GM19452 (cell line): ENCODE measurements at regions not wholly inside any gene's neighbourhood (a gene's known extent, or its start where the extent isn't known, plus 50 kb on each side); places are given as distances from the start of the nearest gene placed in this dataset.
"Not testable (repeated sequence)": the region's sequence is repeated elsewhere in the genome, so short reads cannot be mapped to it uniquely, and the experiment has no call there.

Experiments
- ATAC-seq: cut with Tn5 transposase; IDR thresholded peaks from one replicate; pipeline ENCODE4 v1.9.1; 2021; ENCODE audit not compliant: unreplicated experiment

DNA sequence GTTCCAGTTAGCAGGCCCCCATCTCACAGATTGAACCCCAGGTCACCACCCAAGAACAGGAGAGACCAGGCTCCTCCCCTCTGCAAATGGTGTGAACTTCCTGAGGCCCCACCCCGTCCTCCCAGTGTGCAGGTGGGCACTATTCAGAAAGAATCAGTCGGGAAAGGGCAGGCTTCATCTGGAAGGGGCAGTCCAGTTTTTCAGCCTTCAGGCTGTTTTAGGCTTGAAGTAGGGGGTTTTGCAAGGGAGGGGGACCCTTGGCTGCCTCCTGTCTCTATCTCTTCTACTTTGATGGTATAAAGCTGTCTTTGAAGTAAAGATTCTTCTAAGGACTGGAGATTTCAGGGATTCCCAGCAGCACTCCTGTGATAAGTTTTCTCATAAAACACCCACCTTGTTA, 267.6 kb downstream of the RND3 start:
- ATAC-seq = no peak

DNA sequence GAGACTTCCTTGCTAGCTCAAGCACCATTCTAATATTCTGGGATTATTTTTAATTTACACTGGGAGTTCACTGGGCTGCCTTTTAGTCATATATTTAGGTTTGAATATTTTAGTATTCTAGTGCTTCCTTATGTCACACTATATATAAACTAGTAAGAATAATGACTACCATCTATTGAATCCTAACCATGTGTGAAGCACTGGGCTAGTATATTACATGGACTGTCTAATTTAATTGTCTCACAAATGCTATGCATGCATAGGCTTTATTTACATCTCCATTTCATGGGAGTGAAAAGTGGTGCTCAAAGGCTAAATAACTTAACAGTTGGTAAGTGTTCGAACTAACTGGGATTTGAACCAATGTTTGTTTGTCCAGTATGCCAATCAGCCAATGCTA, 272.4 kb downstream of the RND3 start:
- no peak for ATAC-seq

DNA sequence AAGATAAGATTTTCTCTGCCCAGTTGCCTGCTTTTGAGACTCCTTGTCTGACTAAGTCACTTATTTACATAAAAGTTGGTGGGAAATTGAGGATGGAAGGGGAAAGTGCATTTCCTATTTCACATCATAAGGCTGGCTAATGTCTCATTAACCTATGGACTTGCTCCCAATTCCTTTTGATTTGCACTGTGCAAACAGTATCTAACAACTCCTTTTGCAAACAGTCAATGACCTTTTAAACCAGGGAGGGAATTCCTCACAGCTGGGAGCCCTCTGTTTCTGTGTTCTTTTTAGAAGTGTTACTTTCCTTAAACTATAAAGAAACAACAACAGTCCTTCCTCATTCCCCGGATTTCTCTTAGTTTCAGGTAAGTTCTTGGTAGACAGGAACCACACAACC, 272.8 kb downstream of the RND3 start:
- ATAC-seq = no peak

DNA sequence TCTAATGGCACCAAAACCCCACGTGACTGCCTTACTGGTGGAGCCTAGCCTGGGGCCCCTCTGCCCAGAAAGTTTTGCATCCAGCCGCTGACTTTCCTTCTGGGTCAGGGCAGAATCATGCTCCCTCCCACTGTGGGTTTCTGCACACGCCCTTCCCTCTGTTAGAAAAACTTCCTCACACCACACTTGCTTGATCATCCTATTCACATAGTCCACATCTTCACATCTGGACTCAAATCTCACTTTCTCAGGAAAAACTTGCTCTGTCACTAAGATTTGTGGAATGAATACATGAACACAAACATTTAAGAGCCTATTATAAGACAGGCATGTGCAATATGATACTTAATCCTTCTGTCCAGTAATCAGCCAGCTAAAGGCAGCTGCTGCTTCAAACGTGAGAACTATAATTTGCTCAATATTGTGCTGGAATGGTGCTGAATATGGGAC, 274.7 kb downstream of the RND3 start:
- ATAC-seq = no peak

DNA sequence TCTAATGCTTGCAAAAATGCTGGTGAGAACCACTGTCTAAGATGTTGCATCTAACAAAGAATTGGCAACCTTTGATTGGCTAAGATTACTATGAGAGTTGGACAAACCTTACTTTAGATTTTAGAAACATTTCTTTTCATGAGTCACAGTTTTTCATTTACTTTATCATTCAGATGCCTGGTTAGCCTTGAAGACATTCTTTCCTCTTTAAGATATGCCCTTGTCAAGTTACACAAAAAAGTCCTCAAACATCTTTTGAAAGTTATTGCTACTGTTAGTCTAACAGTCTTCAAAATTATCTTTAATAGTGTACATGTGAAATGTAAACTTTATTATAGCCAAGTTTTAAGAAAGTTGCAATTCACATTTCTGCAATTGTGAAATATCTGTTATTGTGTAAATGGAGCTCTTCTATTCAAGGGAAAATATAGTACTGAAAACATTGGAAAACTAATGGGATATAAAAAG, 276.3 kb downstream of the RND3 start:
- no peak for ATAC-seq

DNA sequence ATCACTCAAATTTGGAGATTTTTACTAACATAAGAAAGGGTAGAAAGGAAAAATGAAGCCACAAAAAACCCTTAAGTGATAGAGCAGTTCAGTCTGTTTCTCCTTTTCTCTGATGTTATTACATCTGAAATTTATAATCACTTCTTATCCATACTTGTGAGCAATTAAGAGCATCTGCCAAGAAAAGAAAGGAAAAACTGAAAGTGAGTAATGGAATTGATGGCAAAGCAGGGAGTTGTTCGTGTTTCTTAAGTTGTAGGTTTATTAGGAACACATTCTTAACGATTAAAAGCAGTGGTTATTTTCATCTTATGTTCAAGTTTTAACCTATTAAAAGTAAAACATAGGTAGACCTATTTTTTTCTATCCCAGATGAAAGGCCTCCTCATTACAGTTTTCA, 277.7 kb downstream of the RND3 start:
- no peak for ATAC-seq

DNA sequence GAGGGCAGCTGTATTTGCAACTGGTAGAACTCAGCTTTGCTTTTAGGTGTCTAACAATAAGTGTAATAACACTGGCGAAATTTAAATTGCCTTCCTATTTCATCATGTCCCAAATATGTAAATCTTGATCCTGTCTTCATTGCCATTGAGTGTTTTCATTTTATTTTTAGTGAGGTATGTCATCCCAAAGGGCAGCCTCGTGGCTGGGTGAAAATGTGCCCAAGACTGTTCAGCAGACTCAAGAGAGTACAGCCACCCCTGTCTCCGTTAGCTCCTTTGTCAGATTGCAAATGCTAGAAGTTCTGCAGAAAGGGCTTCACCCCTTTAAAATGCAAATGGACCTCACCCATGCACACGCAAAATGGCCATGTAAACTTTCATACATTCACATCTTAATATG, 278.8 kb downstream of the RND3 start:
- ATAC-seq = no peak

DNA sequence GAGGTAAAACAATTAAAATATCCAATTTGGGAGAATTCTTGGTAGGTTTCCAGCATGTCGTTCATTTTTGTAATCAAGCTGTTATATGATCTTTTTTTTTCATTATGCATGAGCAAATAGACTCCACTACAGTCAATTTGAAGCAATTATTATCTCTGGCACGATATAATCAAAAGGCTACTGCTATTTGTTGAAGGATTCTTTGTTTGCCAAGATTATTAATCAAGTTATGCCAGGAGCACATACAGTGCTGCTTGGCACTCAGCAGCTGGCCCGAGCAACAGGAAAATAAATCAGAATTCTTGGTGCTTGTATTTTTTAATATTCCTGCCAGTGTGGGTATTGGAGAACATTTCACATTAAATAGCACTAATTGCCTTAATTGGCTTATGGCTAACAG, 279.5 kb downstream of the RND3 start:
- no peak for ATAC-seq

DNA sequence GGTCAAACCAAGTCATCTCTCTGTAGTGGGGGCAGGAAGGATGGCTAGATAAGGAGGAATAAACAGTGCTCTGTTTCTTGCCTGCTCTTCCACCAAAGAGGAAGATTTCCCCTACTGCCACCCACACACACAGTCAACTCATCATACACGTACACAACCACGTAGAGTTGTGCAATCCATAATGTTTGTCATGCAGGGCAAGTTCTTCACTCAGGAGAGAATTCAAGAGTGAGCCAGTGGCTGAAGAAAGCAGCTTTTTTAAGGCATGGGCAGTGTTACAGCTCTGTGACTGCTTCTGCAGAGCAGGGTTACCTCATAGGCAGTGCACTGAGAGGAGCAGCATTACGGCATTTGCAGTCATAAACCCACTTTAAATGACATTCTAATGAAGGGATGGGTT, 283.0 kb downstream of the RND3 start:
- ATAC-seq = no peak

DNA sequence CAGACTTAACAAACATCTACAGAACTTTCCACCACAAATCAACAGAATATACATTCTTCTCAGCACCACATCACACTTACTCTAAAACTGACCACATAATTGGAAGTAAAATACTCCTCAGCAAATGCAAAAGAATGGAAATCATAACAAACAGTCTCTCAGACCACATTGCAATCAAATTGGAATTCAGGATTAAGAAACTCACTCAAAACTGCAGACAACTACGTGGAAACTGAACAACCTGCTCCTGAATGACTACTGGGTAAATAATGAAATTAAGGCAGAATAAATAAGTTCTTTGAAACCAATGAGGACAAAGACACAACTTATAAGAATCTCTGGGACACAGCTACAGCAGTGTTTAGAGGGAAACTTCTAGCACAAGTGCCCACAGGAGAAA, 292.7 kb downstream of the RND3 start:
- not testable (repeated sequence) for ATAC-seq

DNA sequence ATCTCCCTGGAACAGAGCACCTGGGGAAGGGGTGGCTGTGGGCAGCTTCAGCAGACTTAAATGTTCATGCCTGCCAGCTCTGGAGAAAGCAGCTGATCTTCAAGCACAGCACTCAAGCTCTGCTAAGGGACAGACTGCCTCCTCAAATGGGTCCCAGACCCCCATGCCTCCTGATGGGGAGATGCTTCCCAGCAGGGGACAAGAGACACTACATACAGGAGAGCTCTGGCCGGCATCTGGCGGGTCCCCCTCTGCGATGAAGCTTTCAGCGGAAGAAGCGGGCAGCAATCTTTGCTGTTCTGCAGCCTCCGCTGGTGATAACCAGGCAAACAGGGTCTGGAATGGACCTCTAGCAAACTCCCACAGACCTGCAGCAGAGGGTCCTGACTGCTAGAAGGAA, 294.8 kb downstream of the RND3 start:
- ATAC-seq = no peak

DNA sequence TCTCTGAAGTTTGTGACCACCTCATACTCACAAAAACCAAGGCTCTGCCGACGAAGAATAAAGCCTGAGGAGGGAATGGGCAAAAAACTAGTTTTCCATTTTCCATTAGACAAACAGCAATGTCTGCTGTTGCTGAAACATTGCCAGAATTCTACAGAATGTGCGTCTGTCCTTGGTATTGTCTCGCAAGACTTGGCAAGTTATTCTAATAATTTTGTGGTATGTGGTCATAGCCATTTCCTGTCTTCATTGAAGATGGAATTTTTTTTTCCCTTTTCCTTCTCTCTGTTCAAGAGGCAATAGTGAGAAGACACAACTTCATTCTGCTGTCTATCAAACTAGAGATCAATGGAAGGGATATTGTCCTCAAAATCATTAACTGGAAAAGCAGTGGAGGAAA, 296.1 kb downstream of the RND3 start:
- no peak for ATAC-seq

DNA sequence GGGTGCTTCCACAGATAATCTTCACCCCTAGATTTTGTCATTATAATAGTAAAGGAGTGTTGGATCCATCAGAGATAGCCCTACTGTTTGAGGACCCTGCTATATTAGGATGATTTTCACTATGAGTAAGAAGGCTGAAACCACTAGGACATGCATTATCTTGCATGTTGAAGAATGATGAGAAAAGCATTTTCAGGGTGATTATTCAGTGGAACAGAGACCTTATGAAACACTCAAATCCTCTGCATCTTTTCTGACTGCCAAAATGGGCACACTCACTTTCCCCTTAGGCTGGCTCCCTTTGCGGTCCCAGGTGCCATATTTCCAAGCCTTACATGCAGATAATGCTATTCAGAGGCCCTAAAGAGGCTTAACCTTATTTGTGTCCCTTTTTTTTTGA, 296.9 kb downstream of the RND3 start:
- no peak for ATAC-seq

DNA sequence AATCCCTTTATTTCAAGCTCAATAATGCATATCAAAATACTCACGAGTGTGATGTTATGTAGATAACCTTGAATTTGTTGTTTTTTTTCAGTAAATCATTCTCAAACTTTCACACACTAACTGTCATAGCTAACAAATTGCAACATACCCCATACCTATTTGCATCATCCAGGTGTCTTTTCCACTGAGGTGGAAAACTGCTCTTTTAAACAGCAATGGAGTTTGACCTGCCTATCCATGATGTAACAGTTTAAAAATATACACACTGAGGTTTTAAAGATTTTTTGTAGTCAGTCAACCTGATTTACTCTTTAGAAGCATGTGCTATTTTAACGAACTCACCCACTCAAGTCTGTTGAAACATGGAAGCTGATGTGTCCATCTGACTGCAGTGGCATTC, 298.7 kb downstream of the RND3 start:
- ATAC-seq = no peak

DNA sequence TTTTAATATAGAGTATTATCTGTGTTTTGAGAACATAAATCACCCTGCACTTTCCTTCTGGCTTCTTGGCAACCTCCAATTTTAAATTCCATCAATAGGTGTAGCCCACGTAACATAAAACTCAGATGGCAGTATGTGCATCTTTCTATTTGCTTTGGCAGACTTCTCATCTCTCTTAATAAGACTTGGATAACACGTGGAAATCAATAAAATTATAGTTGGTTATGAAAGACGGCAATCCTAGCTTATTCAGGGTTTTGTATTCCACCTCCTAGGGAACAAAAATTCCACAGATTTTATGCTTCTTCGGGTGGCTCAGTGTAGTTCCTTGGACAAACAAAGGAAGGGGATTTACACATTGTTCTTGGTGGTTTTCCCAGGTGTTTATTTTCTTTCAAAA, 299.3 kb downstream of the RND3 start:
- ATAC-seq = no peak

DNA sequence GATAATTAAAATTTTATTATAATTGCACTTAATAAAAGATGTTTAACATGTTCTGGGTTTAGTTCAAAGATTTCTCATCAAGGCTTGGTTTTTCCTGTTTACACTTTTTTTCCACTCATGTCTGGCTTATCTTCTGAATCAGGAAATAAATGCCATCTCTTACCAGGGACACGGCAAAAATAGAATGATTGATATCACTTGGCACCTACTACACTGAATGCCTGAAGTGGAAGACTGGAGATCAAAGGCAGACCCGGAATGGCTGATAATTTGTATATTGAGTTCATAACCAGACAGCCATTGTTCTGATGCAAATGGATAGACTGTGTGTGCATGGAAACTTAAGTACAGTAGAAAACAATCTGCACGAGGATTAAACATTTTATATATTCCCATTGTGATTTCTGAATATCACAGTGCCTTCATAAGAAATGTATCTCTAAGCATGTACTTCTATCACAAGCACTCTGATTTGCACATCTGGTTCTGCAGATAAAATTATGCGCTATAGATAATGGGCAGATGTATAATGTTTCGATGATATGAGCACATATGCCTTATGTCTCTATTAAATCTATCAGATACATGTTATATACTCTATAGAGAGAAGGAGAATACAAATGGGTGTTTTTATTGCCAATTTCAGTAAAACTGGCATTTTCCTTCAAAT, 304.8 kb downstream of the RND3 start:
- no peak for ATAC-seq

DNA sequence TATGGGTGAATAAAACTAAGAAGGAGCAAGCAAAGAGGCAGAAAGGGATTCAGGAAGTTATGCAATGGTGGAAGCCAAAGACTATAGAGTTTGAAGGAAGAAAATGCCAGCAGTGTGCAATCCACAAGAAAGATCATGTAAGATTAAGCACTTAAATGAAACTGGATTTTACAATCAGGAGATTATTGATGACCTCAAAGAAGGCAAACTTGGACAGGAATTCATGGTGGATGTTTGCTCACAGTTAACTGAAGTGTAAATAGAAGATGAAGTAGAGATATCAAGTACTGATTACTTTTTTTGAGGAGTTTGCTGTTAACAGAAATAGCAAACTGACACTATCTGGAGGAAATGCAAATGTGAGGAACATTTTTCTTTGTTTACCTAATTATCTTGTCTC, 308.9 kb downstream of the RND3 start:
- no peak for ATAC-seq

DNA sequence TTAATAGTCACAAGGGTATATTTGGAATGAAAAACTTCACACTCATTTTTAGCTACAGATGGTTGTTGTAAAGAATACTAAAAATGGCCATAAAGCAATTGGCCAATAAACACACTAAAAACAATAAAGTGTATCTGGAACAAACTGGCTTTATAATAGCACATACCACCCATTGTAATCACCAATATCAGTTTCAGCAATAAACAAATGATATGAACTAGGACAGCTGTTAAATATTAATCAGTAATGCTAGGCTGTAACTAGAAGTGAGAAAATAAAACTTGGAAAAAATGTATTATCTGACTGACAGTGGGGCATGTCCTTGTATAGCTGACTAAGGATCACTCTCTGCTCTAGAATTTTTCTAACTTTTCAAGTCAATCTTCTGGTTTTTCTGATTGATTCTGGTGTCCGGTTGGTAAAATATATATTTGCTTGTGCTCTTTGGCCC, 312.5 kb downstream of the RND3 start:
- ATAC-seq = no peak

DNA sequence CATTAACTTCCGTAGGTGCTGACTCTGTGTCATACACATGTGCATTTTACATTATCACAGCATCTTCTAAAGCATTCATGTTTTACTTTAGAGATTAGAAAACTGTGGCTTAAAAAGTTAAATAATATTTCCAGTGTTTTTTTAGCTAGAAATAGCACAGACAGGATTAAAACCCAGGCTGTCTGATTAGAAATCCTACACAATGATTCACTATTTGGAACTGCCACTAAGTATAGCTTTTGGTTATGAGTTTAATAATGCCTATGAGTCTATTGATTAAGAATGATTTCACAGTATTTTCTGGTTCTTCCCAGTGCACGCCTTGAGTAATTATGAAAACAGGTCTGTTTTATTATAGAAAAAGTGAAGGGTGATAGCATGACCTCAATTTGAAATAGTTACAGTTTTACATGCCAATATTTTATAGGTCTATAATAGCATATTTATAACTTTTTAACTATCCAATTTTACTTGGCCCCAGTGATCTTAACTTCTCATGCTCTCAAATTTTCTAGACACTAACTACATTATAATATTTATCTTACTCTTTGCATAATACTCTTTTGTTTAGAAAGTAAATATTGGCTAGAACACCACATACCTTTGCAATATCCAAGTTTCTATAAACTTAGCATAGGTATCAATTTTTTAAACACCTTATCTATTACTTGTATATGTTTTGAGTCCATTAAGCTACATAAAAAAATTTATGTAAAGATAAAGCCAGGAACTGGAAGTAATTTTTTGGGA, 313.2 kb downstream of the RND3 start:
- ATAC-seq = no peak

DNA sequence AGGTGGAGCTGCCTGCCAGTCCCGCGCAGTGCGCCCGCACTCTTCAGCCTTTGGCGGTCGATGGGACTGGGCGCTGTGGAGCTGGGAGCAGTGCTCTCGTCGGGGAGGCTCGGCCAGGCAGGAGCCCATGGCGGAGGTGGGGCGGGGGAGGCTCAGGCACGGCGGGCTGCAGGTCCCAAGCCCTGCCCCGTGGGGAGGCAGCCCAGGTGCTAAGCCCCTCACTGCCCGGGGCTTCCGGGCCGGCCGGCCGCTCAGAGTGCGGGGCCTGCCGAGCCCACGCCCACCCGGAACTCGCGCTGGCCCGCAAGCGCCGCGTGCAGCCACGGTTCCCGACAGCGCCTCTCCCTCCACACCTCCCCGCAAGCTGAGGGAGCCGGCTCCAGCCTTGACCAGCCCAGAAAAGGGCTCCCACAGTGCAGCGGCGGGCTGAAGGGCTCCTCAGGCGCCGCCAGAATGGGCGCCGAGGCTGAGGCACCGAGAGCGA, 316.4 kb downstream of the RND3 start:
- no peak for ATAC-seq

DNA sequence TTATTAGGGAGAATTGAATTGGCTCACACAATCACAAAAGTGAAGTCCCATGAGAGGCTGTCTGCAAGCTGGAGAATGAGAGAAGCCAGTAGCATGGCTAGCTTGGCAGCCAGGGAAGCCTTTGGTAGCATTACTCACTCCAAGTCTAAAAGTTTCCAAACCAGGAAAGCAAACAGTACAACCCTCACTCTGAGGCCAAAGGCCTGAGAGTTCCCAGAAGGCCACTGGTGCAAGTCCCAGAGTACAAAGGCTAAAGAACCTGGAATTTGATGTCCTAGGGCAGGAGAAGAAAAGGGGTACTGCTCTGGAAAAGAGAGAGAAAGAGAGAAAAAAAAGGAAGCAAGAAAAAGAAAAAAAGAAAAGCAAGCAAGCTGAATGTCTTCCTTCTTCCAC, 318.2 kb downstream of the RND3 start:
- no peak for ATAC-seq

DNA sequence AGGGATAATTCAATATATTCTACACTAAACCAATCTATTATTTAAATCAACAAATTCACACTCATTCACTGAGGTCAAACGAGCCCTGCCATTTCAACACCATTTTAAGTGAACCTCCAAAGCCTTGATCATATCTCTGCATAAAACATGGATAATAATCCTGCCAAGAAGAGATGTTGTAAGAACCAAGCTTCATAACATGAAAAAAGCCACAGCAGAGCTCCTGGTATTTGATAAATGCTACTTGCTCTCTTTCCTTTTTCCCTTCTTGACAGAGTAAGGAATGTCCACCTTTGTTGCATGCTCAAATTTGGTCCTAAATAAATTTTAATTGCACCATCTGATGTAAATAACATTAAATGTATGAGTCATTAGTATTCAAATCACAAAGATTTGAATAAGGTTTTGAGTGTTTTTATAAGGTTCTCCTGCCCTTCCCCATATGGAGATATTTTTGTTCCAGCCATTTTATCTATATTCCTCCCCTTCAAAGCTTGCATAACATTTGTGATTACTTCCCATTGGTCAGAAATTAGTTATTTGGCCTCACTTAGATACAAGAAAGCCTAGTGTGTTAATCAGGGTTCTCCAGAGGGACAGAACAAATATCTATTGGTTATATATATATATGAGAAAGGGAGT, 318.8 kb downstream of the RND3 start:
- ATAC-seq = no peak
